SK-N-SH treated with all-trans-retinoic acid at 6 μM for 48 hours (cell line): ENCODE measurements at regions not wholly inside any gene's neighbourhood (a gene's known extent, or its start where the extent isn't known, plus 50 kb on each side); places are given as distances from the start of the nearest gene placed in this dataset.

Source experiments
- ARNTL ChIP-seq: fragments of 450-650 bp; formaldehyde crosslinking; IDR thresholded peaks from 2 replicates; pipeline ENCODE4 v1.5.0; 2020; ENCODE audit warnings: low read depth, mild to moderate bottlenecking, moderate library complexity, borderline replicate concordance
- CSDC2 ChIP-seq: fragments of 250-450 bp; sonication (Bioruptor Pico); IDR thresholded peaks from 2 replicates; pipeline ENCODE4 v1.5.0; 2020; ENCODE audit warnings: mild to moderate bottlenecking, moderate library complexity
- OSR1 ChIP-seq: fragments of 250-450 bp; sonication (Bioruptor Pico); IDR thresholded peaks from 2 replicates; pipeline ENCODE4 v1.8.0; 2022; ENCODE audit warnings: moderate library complexity, mild to moderate bottlenecking, inconsistent platforms
- PPARA ChIP-seq: fragments of 250-450 bp; sonication (Bioruptor Pico); IDR thresholded peaks from 2 replicates; pipeline ENCODE4 v1.5.0; 2020; ENCODE audit warnings: mild to moderate bottlenecking, borderline replicate concordance
- TCF4 ChIP-seq: fragments of 250-450 bp; sonication (Bioruptor Pico); IDR thresholded peaks from 2 replicates; pipeline ENCODE4 v1.8.0; 2021; ENCODE audit warnings: mild to moderate bottlenecking, moderate library complexity, borderline replicate concordance
- TOX ChIP-seq: fragments of 250-450 bp; sonication (Bioruptor Pico); IDR thresholded peaks from 2 replicates; pipeline ENCODE4 v1.8.0; 2021; ENCODE audit warnings: mild to moderate bottlenecking, moderate library complexity, borderline replicate concordance
- ZFP3 ChIP-seq: fragments of 250-450 bp; sonication (Bioruptor Pico); IDR thresholded peaks from 2 replicates; pipeline ENCODE4 v1.5.0; 2020; ENCODE audit warnings: mild to moderate bottlenecking, moderate library complexity
- ZNF565 ChIP-seq: fragments of 450-650 bp; formaldehyde crosslinking; conservative IDR thresholded peaks from 2 replicates; pipeline ENCODE4 v1.5.0; 2020; ENCODE audit warnings: low read depth, mild to moderate bottlenecking, moderate library complexity
- ZNF70 ChIP-seq: fragments of 450-650 bp; formaldehyde crosslinking; IDR thresholded peaks from 2 replicates; pipeline ENCODE4 v1.5.0; 2020; ENCODE audit warnings: mild to moderate bottlenecking, moderate library complexity
- TF ChIP-seq, protein P1 (sequence below): fragments of 250-450 bp; sonication (Bioruptor Pico); IDR thresholded peaks from 2 replicates; pipeline ENCODE4 v1.8.0; 2020; ENCODE audit warnings: mild to moderate bottlenecking, moderate library complexity, borderline replicate concordance
- TF ChIP-seq, protein P2 (sequence below): fragments of 250-450 bp; sonication (Bioruptor Pico); IDR thresholded peaks from 2 replicates; pipeline ENCODE4 v1.5.0; 2020; ENCODE audit warnings: mild to moderate bottlenecking, moderate library complexity

DNA sequence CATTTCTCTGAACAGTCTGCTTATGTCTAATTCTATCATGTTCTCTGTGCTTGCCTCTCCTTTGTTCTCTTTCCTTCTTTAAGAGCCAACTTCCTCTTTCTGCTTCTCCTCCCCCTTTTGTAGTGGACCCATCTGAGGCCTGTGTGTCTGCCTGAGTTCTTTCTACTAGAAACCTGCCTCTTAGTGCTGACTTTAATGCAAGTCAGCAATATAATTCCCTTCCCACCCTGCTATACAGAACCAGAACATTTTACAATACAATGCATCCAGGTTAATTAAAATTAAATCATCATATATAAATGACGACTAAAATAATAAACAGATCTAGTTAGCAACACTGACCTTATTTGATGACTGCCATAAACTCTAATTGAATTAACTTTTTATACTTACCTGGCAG lies 82.6 kb upstream of the GAS1 start:
- TF ChIP-seq PPARA (CRISPR knock-in tag) (no peak), ZNF70 (CRISPR knock-in tag) (no peak), TOX (CRISPR knock-in tag) (no peak), ZNF565 (CRISPR knock-in tag) (no peak), TCF4 (no peak), CSDC2 (CRISPR knock-in tag) (no peak), ZFP3 (CRISPR knock-in tag) (no peak), OSR1 (no peak), ARNTL (no peak)
- TF ChIP-seq, protein P1, sequence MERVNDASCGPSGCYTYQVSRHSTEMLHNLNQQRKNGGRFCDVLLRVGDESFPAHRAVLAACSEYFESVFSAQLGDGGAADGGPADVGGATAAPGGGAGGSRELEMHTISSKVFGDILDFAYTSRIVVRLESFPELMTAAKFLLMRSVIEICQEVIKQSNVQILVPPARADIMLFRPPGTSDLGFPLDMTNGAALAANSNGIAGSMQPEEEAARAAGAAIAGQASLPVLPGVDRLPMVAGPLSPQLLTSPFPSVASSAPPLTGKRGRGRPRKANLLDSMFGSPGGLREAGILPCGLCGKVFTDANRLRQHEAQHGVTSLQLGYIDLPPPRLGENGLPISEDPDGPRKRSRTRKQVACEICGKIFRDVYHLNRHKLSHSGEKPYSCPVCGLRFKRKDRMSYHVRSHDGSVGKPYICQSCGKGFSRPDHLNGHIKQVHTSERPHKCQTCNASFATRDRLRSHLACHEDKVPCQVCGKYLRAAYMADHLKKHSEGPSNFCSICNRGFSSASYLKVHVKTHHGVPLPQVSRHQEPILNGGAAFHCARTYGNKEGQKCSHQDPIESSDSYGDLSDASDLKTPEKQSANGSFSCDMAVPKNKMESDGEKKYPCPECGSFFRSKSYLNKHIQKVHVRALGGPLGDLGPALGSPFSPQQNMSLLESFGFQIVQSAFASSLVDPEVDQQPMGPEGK, result no peak
- TF ChIP-seq, protein P2, sequence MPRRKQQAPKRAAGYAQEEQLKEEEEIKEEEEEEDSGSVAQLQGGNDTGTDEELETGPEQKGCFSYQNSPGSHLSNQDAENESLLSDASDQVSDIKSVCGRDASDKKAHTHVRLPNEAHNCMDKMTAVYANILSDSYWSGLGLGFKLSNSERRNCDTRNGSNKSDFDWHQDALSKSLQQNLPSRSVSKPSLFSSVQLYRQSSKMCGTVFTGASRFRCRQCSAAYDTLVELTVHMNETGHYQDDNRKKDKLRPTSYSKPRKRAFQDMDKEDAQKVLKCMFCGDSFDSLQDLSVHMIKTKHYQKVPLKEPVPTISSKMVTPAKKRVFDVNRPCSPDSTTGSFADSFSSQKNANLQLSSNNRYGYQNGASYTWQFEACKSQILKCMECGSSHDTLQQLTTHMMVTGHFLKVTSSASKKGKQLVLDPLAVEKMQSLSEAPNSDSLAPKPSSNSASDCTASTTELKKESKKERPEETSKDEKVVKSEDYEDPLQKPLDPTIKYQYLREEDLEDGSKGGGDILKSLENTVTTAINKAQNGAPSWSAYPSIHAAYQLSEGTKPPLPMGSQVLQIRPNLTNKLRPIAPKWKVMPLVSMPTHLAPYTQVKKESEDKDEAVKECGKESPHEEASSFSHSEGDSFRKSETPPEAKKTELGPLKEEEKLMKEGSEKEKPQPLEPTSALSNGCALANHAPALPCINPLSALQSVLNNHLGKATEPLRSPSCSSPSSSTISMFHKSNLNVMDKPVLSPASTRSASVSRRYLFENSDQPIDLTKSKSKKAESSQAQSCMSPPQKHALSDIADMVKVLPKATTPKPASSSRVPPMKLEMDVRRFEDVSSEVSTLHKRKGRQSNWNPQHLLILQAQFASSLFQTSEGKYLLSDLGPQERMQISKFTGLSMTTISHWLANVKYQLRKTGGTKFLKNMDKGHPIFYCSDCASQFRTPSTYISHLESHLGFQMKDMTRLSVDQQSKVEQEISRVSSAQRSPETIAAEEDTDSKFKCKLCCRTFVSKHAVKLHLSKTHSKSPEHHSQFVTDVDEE, result no peak
